H9 (cell line): ENCODE measurements at regions not wholly inside any gene's neighbourhood (a gene's known extent, or its start where the extent isn't known, plus 50 kb on each side); places are given as distances from the start of the nearest gene placed in this dataset.

Experiments used
- DNase-seq: peaks from one replicate; pipeline ENCODE4 v3.0.0-alpha.2; 2017
- H2AFZ ChIP-seq: one replicate; pipeline ENCODE4 v1.6.1; 2013; ENCODE audit warnings: mild to moderate bottlenecking, low read length, control low read depth, moderate library complexity
- H2AK5ac ChIP-seq: 2 replicates; pipeline ENCODE4 v1.6.1; 2013; ENCODE audit warnings: low read length, control low read depth, mixed read lengths; ENCODE audit not compliant: insufficient read length
- H2BK120ac ChIP-seq: one replicate; pipeline ENCODE4 v1.6.1; 2013; ENCODE audit warnings: low read depth, mild to moderate bottlenecking, low read length, control low read depth, inconsistent platforms; ENCODE audit not compliant: poor library complexity, severe bottlenecking
- H2BK12ac ChIP-seq: 2 replicates; pipeline ENCODE4 v1.6.1; 2013; ENCODE audit warnings: low read length, control low read depth, mixed read lengths, low read depth; ENCODE audit not compliant: insufficient read length
- H2BK15ac ChIP-seq: 2 replicates; pipeline ENCODE4 v1.6.1; 2013; ENCODE audit warnings: low read depth, low read length, control low read depth
- H2BK20ac ChIP-seq: one replicate; pipeline ENCODE4 v1.6.1; 2013; ENCODE audit warnings: low read depth, mild to moderate bottlenecking, low read length, control low read depth, inconsistent platforms; ENCODE audit not compliant: poor library complexity, severe bottlenecking
- H2BK5ac ChIP-seq: 2 replicates; pipeline ENCODE4 v1.6.1; 2013; ENCODE audit warnings: low read length, control low read depth, mixed read lengths; ENCODE audit not compliant: insufficient read length
- H3K14ac ChIP-seq: 2 replicates; pipeline ENCODE4 v1.6.1; 2013; ENCODE audit warnings: low read length, control low read depth; ENCODE audit not compliant: insufficient read depth
- H3K18ac ChIP-seq: 2 replicates; pipeline ENCODE4 v1.6.1; 2013; ENCODE audit warnings: low read depth, mild to moderate bottlenecking, mixed read lengths, low read length, control low read depth; ENCODE audit not compliant: insufficient read length
- H3K23ac ChIP-seq: 2 replicates; pipeline ENCODE4 v1.6.1; 2013; ENCODE audit warnings: low read length, control low read depth, mixed read lengths, low read depth; ENCODE audit not compliant: insufficient read length
- H3K23me2 ChIP-seq: 2 replicates; pipeline ENCODE4 v1.6.1; 2013; ENCODE audit warnings: low read depth, mild to moderate bottlenecking, mixed read lengths, low read length, control low read depth; ENCODE audit not compliant: insufficient read length, poor library complexity, severe bottlenecking
- H3K27ac ChIP-seq: 2 replicates; pipeline ENCODE4 v1.5.1; 2013; ENCODE audit warnings: low read length, control low read depth, mixed read lengths, low read depth; ENCODE audit not compliant: insufficient read length
- H3K27me3 ChIP-seq: 2 replicates; pipeline ENCODE4 v1.6.1; 2013; ENCODE audit warnings: low read length, control low read depth, inconsistent platforms; ENCODE audit not compliant: insufficient read depth
- H3K4ac ChIP-seq: 2 replicates; pipeline ENCODE4 v1.6.1; 2013; ENCODE audit warnings: low read depth, mild to moderate bottlenecking, control low read depth, inconsistent platforms, low read length, moderate library complexity
- H3K4me1 ChIP-seq: 2 replicates; pipeline ENCODE4 v1.6.1; 2013; ENCODE audit warnings: low read length, control low read depth, inconsistent platforms; ENCODE audit not compliant: insufficient read depth
- H3K4me2 ChIP-seq: 2 replicates; pipeline ENCODE4 v1.6.1; 2013; ENCODE audit warnings: low read length, control low read depth, mixed read lengths; ENCODE audit not compliant: insufficient read length, insufficient read depth
- H3K56ac ChIP-seq: 2 replicates; pipeline ENCODE4 v1.6.1; 2013; ENCODE audit warnings: low read depth, mild to moderate bottlenecking, mixed read lengths, low read length, control low read depth; ENCODE audit not compliant: insufficient read length
- H3K79me1 ChIP-seq: 2 replicates; pipeline ENCODE4 v1.6.1; 2013; ENCODE audit warnings: low read depth, mild to moderate bottlenecking, moderate library complexity, low read length, control low read depth, inconsistent platforms; ENCODE audit not compliant: insufficient read depth, poor library complexity, severe bottlenecking
- H3K79me2 ChIP-seq: 2 replicates; pipeline ENCODE4 v1.6.1; 2013; ENCODE audit warnings: low read length, control low read depth, inconsistent platforms; ENCODE audit not compliant: insufficient read depth
- H3K9ac ChIP-seq: 2 replicates; pipeline ENCODE4 v1.6.1; 2013; ENCODE audit warnings: low read length, control low read depth, mixed read lengths; ENCODE audit not compliant: insufficient read length; ENCODE audit errors: extremely low read depth
- H3K9me3 ChIP-seq: one replicate; pipeline ENCODE4 v1.6.1; 2013; ENCODE audit warnings: low read depth, low read length, inconsistent platforms; ENCODE audit not compliant: control insufficient read depth
- H3T11ph ChIP-seq: one replicate; pipeline ENCODE4 v1.6.1; 2013; ENCODE audit warnings: mild to moderate bottlenecking, low read length, control low read depth, inconsistent platforms
- H4K20me1 ChIP-seq: one replicate; pipeline ENCODE4 v1.6.1; 2013; ENCODE audit not compliant: control insufficient read depth, insufficient read length, insufficient read depth
- H4K5ac ChIP-seq: 2 replicates; pipeline ENCODE4 v1.6.1; 2013; ENCODE audit warnings: low read depth, mild to moderate bottlenecking, mixed read lengths, low read length, control low read depth; ENCODE audit not compliant: insufficient read length
- H4K8ac ChIP-seq: replicated peaks from 2 replicates; pipeline ENCODE4 v1.6.1; 2013; ENCODE audit warnings: low read length, control low read depth, mixed read lengths, low read depth; ENCODE audit not compliant: insufficient read length
- H4K91ac ChIP-seq: 2 replicates; pipeline ENCODE4 v1.6.1; 2013; ENCODE audit warnings: low read depth, mild to moderate bottlenecking, moderate library complexity, mixed read lengths, low read length, control low read depth; ENCODE audit not compliant: insufficient read length
- H3K27ac Mint-ChIP-seq, 3 experiments: 2 replicates in 2 of 3; 3 replicates in 1 of 3; pipeline ENCODE4 v1.8.0; 2020 to 2021; ENCODE audit warnings: mixed read lengths in 3 of 3, mild to moderate bottlenecking in 1 of 3, moderate library complexity in 1 of 3
- H3K27me3 Mint-ChIP-seq: 2 replicates; pipeline ENCODE4 v1.8.0; 2021; ENCODE audit warnings: low read depth, mild to moderate bottlenecking, moderate library complexity, mixed read lengths
- H3K36me3 Mint-ChIP-seq, 3 experiments: 2 replicates in 2 of 3; 3 replicates in 1 of 3; pipeline ENCODE4 v1.8.0; 2020 to 2021; ENCODE audit warnings: low read depth in 3 of 3, mixed read lengths in 3 of 3; ENCODE audit not compliant: insufficient read depth in 1 of 3
- H3K4me1 Mint-ChIP-seq, 2 experiments: 2 replicates each; pipeline ENCODE4 v1.8.0; 2020; ENCODE audit warnings: mixed read lengths in 2 of 2
- H3K4me3 Mint-ChIP-seq, 2 experiments: 2 replicates in 1 of 2; 3 replicates in 1 of 2; pipeline ENCODE4 v1.8.0; 2020 to 2021; ENCODE audit warnings: mild to moderate bottlenecking in 2 of 2, mixed read lengths in 2 of 2, moderate library complexity in 1 of 2
- H3K9me3 Mint-ChIP-seq, 2 experiments: 2 replicates in 1 of 2; 3 replicates in 1 of 2; pipeline ENCODE4 v1.8.0; 2020; ENCODE audit warnings: mild to moderate bottlenecking in 2 of 2, mixed read lengths in 2 of 2, moderate library complexity in 1 of 2
- CTCF ChIP-seq: fragments of 200-600 bp; sonication (generic); conservative IDR thresholded peaks from 3 replicates; pipeline ENCODE4 v1.8.0; 2021; ENCODE audit warnings: antibody characterized with exemption, mild to moderate bottlenecking
- WGBS: extraction: QIAGEN DNeasy Blood & Tissue Kit; methylation state at CpG from one replicate; pipeline ENCODE4 v1.1.7; 2013; ENCODE audit warnings: missing lambda C conversion rate, low lambda C conversion rate, mixed read lengths; ENCODE audit not compliant: insufficient read length; ENCODE audit errors: extremely low coverage; 5-methylcytosine and 5-hydroxymethylcytosine counted together

- Histone ChIP-seq H3K9ac (no peak overlapping the region), H3K23ac (no peak overlapping the region), H3K23me2 (no peaks in the 10 kb centered on the region), H3K56ac (no peak overlapping the region), H3K4ac (no peak overlapping the region), H3K27me3 (peaks cover 2% of the 10 kb centered on the region; the same call in 1 of the 2 replicates), H3K9me3 (no peaks in the 10 kb centered on the region), H4K8ac (no peak overlapping the region), H2BK20ac (no peak overlapping the region), H3K79me2 (no peaks in the 10 kb centered on the region), H2AK5ac (no peak overlapping the region), H4K91ac (no peak overlapping the region), H4K20me1 (no peaks in the 10 kb centered on the region), H2BK120ac (no peak overlapping the region), H3T11ph (no peak overlapping the region), H2BK15ac (no peak overlapping the region), H3K27ac (no peak overlapping the region), H2BK12ac (no peak overlapping the region), H2BK5ac (no peak overlapping the region), H3K18ac (no peak overlapping the region), H3K79me1 (no peaks in the 10 kb centered on the region), H4K5ac (no peak overlapping the region), H2AFZ (no peak overlapping the region), H3K4me2 (no peak overlapping the region), H3K4me1 (no peaks in the 10 kb centered on the region), H3K14ac (no peak overlapping the region)
- Mint-ChIP-seq H3K4me1 (no peaks in the 10 kb centered on the region), H3K9me3 (no peaks in the 10 kb centered on the region), H3K27me3 (peaks cover 90% of the 10 kb centered on the region), H3K27ac (no peak overlapping the region), H3K4me3 (no peak overlapping the region), H3K36me3 (no peaks in the 10 kb centered on the region)
- no peak for TF ChIP-seq CTCF
- no peak for DNase-seq
- WGBS = no CpG with 5 or more reads among the region's 1 CpG
Measured at GRCh38 chr22:23007823-23008222, 62.5 kb upstream of the GNAZ start.
